HepG2 (cell line): ENCODE measurements at regions not wholly inside any gene's neighbourhood (a gene's known extent, or its start where the extent isn't known, plus 50 kb on each side); places are given as distances from the start of the nearest gene placed in this dataset.

ENCODE experiments used
- CHD4 ChIP-seq: fragments of 200-600 bp; sonication (generic); IDR thresholded peaks from 2 replicates; pipeline ENCODE4 v1.7.0; 2017; ENCODE audit warnings: mild to moderate bottlenecking, low read length, borderline replicate concordance
- E2F5 ChIP-seq: sonication (generic); formaldehyde crosslinking; conservative IDR thresholded peaks from 2 replicates; pipeline ENCODE4 v1.4.0; 2020; ENCODE audit warnings: missing genetic modification reagents
- FOSL1 ChIP-seq: sonication (generic); formaldehyde crosslinking; IDR thresholded peaks from 2 replicates; pipeline ENCODE4 v1.9.0; 2021; ENCODE audit warnings: missing genetic modification reagents, borderline replicate concordance
- KAT7 ChIP-seq: IDR thresholded peaks from 2 replicates; pipeline ENCODE4 v1.6.1; 2018; ENCODE audit warnings: borderline replicate concordance, missing compliant biosample characterization
- KMT2B ChIP-seq: IDR thresholded peaks from 2 replicates; pipeline ENCODE4 v1.6.1; 2016; ENCODE audit warnings: missing genetic modification reagents, missing compliant biosample characterization
- MLLT10 ChIP-seq: sonication (generic); formaldehyde crosslinking; IDR thresholded peaks from 2 replicates; pipeline ENCODE4 v1.4.0; 2020; ENCODE audit warnings: missing genetic modification reagents
- MYPOP ChIP-seq: sonication (generic); formaldehyde crosslinking; IDR thresholded peaks from 2 replicates; pipeline ENCODE4 v1.8.1; 2023; ENCODE audit warnings: mild to moderate bottlenecking, moderate library complexity, missing genetic modification reagents
- POLR2AphosphoS5 ChIP-seq: IDR thresholded peaks from 2 replicates; pipeline ENCODE4 v1.6.1; 2012; ENCODE audit warnings: low read depth, low read length
- PREB ChIP-seq: sonication (generic); formaldehyde crosslinking; IDR thresholded peaks from 2 replicates; pipeline ENCODE4 v1.4.0; 2020; ENCODE audit warnings: missing genetic modification reagents
- RARG ChIP-seq: sonication (generic); formaldehyde crosslinking; IDR thresholded peaks from 2 replicates; pipeline ENCODE4 v1.4.0; 2020; ENCODE audit warnings: low read depth, mild to moderate bottlenecking, missing genetic modification reagents
- RNF219 ChIP-seq: sonication (generic); formaldehyde crosslinking; IDR thresholded peaks from 2 replicates; pipeline ENCODE4 v1.5.0; 2020; ENCODE audit warnings: mild to moderate bottlenecking, missing genetic modification reagents
- SIN3B ChIP-seq: fragments of 150-350 bp; IDR thresholded peaks from 2 replicates; pipeline ENCODE4 v1.6.1; 2014; ENCODE audit warnings: low read length
- TFAP4 ChIP-seq: sonication (generic); IDR thresholded peaks from 2 replicates; pipeline ENCODE4 v1.6.1; 2016; ENCODE audit warnings: low read depth, borderline replicate concordance
- THRA ChIP-seq: sonication (generic); formaldehyde crosslinking; IDR thresholded peaks from 2 replicates; pipeline ENCODE4 v1.4.0; 2020; ENCODE audit warnings: missing genetic modification reagents, borderline replicate concordance
- TRIM22 ChIP-seq: fragments of 450-650 bp; IDR thresholded peaks from 2 replicates; pipeline ENCODE4 v1.6.1; 2017
- ZBTB42 ChIP-seq: sonication (generic); formaldehyde crosslinking; IDR thresholded peaks from 2 replicates; pipeline ENCODE4 v1.5.0; 2020; ENCODE audit warnings: mild to moderate bottlenecking, missing genetic modification reagents
- ZFP41 ChIP-seq: sonication (generic); formaldehyde crosslinking; IDR thresholded peaks from 2 replicates; pipeline ENCODE4 v1.4.0; 2020; ENCODE audit warnings: mild to moderate bottlenecking, missing genetic modification reagents, borderline replicate concordance
- ZNF17 ChIP-seq: sonication (generic); formaldehyde crosslinking; IDR thresholded peaks from 2 replicates; pipeline ENCODE4 v1.5.0; 2020; ENCODE audit warnings: mild to moderate bottlenecking, missing genetic modification reagents
- ZNF253 ChIP-seq: sonication (generic); formaldehyde crosslinking; IDR thresholded peaks from 2 replicates; pipeline ENCODE4 v1.8.0; 2022; ENCODE audit warnings: mild to moderate bottlenecking, missing genetic modification reagents, borderline replicate concordance
- ZNF343 ChIP-seq: sonication (generic); formaldehyde crosslinking; IDR thresholded peaks from 2 replicates; pipeline ENCODE4 v1.4.0; 2020; ENCODE audit warnings: mild to moderate bottlenecking, missing genetic modification reagents
- ZNF367 ChIP-seq: sonication (generic); formaldehyde crosslinking; IDR thresholded peaks from 2 replicates; pipeline ENCODE4 v1.4.0; 2020; ENCODE audit warnings: missing genetic modification reagents, borderline replicate concordance

GRCh38 chr2:126990605-126991532 is 92.2 kb downstream of the TEX51 start (continued):
- TF ChIP-seq RNF219 (CRISPR knock-in tag): no peak
- no peak for TF ChIP-seq RARG (CRISPR knock-in tag)
- no peak for TF ChIP-seq ZNF367
- no peak for TF ChIP-seq ZFP41
- TF ChIP-seq MYPOP: no peak
- TF ChIP-seq THRA (CRISPR knock-in tag): peak; percentile 60; the same call in 1 of the 2 replicates
- no peak for TF ChIP-seq TRIM22
- no peak for TF ChIP-seq ZNF17
- 0 out of 2 replicates have a peak, but pooled peaks have one; percentile 29 for TF ChIP-seq ZNF253 (CRISPR knock-in tag)
- no peak for TF ChIP-seq FOSL1
- TF ChIP-seq KMT2B (CRISPR knock-in tag): no peak; the same call in 1 of the 2 replicates
- TF ChIP-seq POLR2AphosphoS5: no peak; the same call in none of the 2 replicates
- TF ChIP-seq PREB (CRISPR knock-in tag): no peak
- TF ChIP-seq TFAP4: no peak
- TF ChIP-seq ZNF343: no peak
- no peak for TF ChIP-seq KAT7 (CRISPR knock-in tag)
- no peak for TF ChIP-seq E2F5 (CRISPR knock-in tag)
- no peak for TF ChIP-seq ZBTB42 (CRISPR knock-in tag)
- no peak for TF ChIP-seq CHD4
- no peak for TF ChIP-seq SIN3B
- TF ChIP-seq MLLT10: no peak
